DND-41 (cell line): ENCODE measurements at regions not wholly inside any gene's neighbourhood (a gene's known extent, or its start where the extent isn't known, plus 50 kb on each side); places are given as distances from the start of the nearest gene placed in this dataset.

Experiments used
- CTCF ChIP-seq: IDR thresholded peaks from 2 replicates; pipeline ENCODE4 v1.5.1; 2012; ENCODE audit warnings: borderline replicate concordance, low read length, moderate library complexity, mild to moderate bottlenecking; ENCODE audit not compliant: poor library complexity, severe bottlenecking; ENCODE audit errors: extremely low read depth
- EZH2 ChIP-seq: IDR thresholded peaks from 3 replicates; pipeline ENCODE4 v1.6.1; 2012; ENCODE audit warnings: borderline replicate concordance, low read depth, mild to moderate bottlenecking, moderate library complexity, low read length, inconsistent platforms; ENCODE audit not compliant: severe bottlenecking

GRCh38 chr18:45245091-45245511 is 370.2 kb upstream of the SLC14A2 start:
- TF ChIP-seq EZH2, result no peak
- no peak for TF ChIP-seq CTCF
